Right atrium auricular region (tissue), 2 donors: ENCODE measurements at regions not wholly inside any gene's neighbourhood (a gene's known extent, or its start where the extent isn't known, plus 50 kb on each side); places are given as distances from the start of the nearest gene placed in this dataset.

ENCODE experiments used
- DNase-seq: peaks from one replicate; pipeline ENCODE4 v3.0.0-alpha.2; 2019; ENCODE audit warnings: low spot score
- H3K27ac ChIP-seq, 2 donors: fragments of 200-600 bp; sonication (generic); 1 replicate in 1 of 2; 2 replicates in 1 of 2; pipeline ENCODE4 v1.5.1; 2016 to 2019
- H3K27me3 ChIP-seq, 2 donors: fragments of 200-600 bp; sonication (generic); one replicate each; pipeline versions ENCODE4 v1.5.1 to v1.6.0; 2017 to 2019
- H3K36me3 ChIP-seq: fragments of 200-600 bp; sonication (generic); one replicate; pipeline ENCODE4 v1.5.1; 2016
- H3K4me1 ChIP-seq, 2 donors: fragments of 200-600 bp; sonication (generic); one replicate each; pipeline versions ENCODE4 v1.5.1 to v1.6.0; 2017 to 2019
- H3K4me3 ChIP-seq, 2 donors: fragments of 200-600 bp; sonication (generic); 1 replicate in 1 of 2; 2 replicates in 1 of 2; pipeline ENCODE4 v1.5.1; 2017 to 2019; ENCODE audit warnings: mild to moderate bottlenecking in 1 of 2, moderate library complexity in 1 of 2
- H3K9me3 ChIP-seq, 2 donors: fragments of 200-600 bp; sonication (generic); one replicate each; pipeline ENCODE4 v1.5.1; 2019
- TF ChIP-seq, protein P1 (sequence below), 2 donors: fragments of 200-600 bp; sonication (generic); IDR thresholded peaks; one replicate each; pipeline ENCODE4 v1.5.1; 2019; ENCODE audit warnings: antibody characterized with exemption in 2 of 2

DNA sequence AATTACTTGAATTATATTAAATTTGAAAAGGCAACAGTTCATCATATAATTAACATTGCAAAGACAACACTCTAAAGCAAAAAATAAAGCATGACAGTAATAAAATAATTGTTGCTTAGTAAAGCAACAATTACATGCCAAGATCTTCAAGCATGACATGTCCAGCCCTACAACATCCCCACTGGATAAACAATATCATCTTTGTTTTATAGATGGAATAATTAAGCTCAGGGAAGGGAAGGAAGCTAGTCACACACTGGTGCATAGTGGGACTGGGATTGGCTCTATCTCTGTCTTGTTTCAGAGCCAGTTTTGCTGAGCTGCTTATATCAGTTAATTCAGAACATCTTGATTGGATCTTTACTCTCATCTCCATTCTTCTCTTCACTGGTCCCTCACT lies 49.9 kb upstream of the PARD3B start:
- no peaks in the 10 kb centered on the region for H3K36me3 ChIP-seq
- no peak for DNase-seq
- no peaks in the 10 kb centered on the region for H3K4me1 ChIP-seq
- no peaks in the 10 kb centered on the region for H3K9me3 ChIP-seq
- TF ChIP-seq, protein P1, sequence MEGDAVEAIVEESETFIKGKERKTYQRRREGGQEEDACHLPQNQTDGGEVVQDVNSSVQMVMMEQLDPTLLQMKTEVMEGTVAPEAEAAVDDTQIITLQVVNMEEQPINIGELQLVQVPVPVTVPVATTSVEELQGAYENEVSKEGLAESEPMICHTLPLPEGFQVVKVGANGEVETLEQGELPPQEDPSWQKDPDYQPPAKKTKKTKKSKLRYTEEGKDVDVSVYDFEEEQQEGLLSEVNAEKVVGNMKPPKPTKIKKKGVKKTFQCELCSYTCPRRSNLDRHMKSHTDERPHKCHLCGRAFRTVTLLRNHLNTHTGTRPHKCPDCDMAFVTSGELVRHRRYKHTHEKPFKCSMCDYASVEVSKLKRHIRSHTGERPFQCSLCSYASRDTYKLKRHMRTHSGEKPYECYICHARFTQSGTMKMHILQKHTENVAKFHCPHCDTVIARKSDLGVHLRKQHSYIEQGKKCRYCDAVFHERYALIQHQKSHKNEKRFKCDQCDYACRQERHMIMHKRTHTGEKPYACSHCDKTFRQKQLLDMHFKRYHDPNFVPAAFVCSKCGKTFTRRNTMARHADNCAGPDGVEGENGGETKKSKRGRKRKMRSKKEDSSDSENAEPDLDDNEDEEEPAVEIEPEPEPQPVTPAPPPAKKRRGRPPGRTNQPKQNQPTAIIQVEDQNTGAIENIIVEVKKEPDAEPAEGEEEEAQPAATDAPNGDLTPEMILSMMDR (IDR thresholded peaks at IDR 0.05): no peak
- H3K27ac ChIP-seq: no peak overlapping the region
- no peaks in the 10 kb centered on the region for H3K27me3 ChIP-seq
- no peak overlapping the region for H3K4me3 ChIP-seq
